ENCODE measurements at regions not wholly inside any gene's neighbourhood (a gene's known extent, or its start where the extent isn't known, plus 50 kb on each side); places are given as distances from the start of the nearest gene placed in this dataset.

DNA sequence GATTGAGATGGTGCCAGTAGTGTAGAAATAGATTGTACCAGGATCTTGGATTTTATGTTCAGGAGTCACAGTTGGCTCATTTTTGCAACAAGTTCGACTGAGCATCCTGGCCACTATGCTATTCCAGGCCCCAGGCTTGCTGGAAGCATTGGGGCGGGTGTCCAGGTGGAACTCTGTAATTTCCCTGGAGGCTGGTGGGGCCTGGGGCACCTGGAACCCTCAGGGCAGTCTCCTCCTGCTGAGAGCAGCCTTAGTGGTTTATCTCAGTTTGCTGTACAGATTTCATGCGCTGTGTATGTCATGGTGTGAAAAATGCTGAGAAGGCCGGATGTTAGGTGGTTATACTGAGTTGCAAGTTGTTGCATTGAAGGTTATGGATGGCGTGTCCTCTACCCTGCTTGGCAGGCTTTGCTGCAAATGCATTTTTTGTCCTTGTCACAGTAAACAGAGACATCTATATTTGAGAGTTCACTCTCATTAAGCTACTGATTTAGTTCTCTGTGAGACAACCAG lies 135.1 kb upstream of the MYLIP start:
- no peak for DNase-seq

DNA sequence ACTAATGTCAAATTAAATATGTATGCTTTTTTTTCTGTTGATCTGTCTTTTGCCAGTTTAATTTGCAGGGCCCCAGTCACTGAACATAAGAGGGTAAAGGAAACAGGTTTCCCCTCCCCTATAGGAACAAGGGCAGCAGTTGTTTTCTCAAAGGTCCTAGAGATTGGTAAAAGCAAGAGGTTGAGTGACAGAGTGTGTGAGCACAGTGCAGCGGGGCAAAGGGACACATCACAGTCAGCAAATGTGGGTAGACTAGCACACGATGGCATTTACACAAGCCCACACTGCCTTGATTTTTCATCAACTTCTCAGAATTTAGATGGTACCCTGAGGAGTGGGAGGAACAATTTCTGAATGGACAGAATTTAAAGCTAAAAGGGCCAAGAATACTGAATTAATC lies 138.7 kb upstream of the MYLIP start:
- DNase-seq: no peak

DNA sequence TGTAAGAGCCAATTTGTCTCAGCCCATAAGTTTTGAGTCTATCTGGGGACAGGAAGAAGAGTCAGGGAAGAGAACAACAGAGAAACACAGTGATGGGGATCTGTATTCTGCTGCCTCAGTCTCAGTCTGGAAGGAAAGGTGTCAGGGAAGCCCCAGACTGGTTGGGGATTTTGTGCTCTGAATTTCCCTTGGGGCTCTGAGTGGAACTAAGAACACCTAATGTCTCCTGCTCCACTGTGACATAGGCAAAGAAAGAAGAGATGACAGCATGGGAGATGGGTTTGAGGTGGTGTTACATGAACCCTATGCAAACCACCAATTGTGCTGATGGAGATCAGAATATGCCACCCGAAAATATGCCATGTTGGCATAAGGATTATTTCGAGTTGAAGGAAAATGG lies 139.5 kb upstream of the MYLIP start:
- no peak for DNase-seq

GRCh38 chr6:15987569-15987968 lies 141.3 kb upstream of the MYLIP start:
- no peak for DNase-seq

DNA sequence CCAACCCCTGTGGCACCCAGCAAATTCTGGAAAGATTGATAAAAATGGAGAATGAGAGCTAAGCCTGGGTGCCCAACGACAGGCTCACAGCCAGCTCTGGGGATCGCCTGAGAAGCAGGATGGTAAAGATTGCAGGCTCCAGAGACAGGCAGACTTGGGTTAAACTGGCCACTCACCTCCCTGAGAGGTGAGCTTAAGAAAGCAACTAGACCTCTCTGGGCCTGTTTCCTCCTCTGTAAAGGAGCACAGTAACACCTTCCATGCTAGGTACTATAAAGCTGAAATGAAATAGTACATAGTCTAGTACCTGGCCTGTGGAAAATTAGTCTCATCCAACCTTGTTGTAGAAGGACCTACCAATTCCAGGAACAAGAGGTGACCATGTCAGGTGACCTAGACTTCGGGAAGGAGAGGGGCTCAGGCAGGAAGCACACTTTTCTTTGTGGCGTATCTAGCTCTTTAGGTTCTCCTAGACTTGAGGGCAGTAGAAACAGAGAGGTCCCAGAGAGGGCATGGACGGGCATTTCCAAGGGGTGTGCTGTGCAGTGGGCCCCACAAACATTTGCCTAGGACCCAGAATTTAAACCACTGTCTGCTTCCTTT lies 142.8 kb upstream of the MYLIP start:
- DNase-seq: no peak

GRCh38 chr6:15985379-15985959 lies 143.4 kb upstream of the MYLIP start:
- DNase-seq: no peak

DNA sequence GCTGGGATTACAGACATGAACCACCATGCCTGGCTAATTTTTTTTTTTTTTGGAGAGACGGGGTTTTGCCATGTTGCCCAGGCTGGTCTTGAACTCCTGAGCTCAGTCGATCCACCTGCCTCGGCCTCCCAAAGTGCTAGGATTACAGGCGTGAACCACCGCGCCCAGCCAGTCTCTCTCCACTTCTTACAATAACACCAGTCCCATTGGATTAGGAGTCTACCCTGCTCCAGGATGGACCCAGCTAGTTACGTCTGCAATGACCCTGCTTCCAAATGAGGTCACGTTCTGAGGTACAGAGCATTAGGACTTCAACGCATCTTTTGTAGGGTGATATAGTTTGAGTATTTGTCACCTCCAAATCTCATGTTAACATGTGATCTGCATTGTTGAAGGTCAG lies 146.9 kb upstream of the MYLIP start:
- DNase-seq: no peak

GRCh38 chr6:15980801-15981200 lies 148.1 kb upstream of the MYLIP start:
- DNase-seq: no peak

GRCh38 chr6:15978426-15978825 lies 150.5 kb upstream of the MYLIP start:
- no peak for DNase-seq

DNA sequence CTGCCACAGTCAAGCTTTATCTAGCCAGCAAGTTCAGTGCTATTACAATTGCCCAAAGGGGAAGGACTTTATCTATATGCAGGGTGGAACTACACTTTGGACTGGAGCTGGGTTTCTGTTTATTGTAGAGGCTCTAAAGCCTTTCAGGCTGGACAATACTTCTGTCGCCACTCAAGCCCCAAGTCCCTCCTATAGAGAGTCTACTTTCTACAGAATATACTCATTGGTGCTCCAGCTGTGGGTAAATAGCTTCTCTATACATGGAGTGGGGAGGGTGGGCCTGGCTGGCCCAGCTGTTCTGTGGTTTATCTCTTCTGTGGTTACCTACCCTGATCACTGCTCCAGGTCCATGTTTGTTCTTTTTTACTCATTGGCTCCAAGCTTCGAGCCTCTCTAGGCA lies 151.8 kb upstream of the MYLIP start:
- no peak for DNase-seq

DNA sequence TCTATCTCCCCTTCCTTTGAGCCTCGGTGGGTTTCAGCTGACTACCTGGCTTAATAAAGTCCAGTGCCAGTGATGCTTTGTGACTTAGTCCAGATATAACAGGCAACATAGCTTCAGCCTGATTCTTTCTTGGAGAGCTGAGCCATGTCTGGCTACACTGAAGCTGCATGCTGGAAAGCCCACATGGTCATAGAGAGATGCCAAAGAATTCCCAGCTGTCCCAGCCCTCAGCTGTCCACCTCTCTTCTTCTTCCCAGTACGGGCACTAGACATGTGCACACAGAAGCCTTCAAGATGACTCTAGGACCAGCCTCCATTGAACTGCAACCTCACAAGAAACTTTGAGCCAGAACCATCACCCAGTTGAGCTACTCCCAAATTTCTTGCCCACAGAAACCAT lies 154.1 kb upstream of the MYLIP start:
- DNase-seq: no peak

DNA sequence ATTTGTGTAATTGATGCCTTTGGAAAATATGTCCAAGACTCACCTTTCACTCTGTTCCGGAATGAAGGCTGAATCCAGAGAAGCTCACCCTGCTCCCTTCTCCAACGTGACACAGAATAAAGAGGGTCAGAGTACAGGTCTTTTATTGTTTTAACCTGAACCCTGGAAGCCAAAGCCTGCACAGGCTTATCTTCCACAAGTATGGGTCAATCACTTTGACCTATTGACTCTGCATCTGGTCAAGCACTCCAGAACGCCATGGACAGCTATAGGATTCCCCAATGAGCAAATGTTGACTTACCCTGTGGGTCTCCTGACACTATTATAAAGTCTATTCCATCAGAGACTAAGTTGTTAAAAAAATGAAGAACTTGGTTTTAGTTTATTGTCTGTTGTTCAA lies 158.4 kb upstream of the MYLIP start:
- DNase-seq: no peak

GRCh38 chr6:15969236-15969778 lies 159.6 kb upstream of the MYLIP start:
- DNase-seq: no peak

DNA sequence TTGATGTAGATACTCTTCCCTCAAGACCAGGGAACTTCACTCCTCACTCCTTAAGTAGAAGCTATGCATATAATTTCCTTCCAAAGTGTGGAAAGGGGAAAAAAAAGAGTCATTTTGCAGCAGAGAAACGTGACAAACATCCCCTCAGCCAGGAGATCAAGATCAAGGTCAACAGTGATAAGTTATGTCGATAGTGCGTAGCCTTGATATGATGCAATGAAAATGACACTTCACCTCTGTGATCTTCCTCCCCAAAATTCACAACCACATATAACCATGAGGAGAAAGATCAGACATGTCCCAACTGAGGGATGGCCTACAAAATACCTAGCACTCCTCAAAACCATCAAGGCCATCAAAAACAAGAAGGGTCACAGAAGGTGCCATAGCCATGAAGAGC lies 160.4 kb upstream of the MYLIP start:
- no peak for DNase-seq

GRCh38 chr6:15966000-15966520 lies 162.8 kb upstream of the MYLIP start:
- DNase-seq: no peak

DNA sequence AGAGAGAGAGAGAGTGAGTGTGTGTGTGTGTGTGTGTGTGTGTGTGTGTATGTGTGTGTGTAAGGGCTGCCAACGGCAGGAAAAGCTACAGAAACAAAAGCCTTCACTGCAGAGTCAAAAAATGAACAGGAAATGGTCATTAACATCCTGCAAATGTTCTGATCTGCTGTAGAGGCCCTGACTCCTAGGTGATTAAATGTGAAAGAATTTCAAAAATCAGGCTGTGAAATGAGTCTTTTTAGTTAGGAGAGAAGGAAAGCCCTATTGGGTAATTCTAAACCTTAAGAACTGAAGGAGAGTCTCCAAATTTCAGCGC lies 166.5 kb upstream of the MYLIP start:
- DNase-seq: no peak

- DNase-seq: no peak
Measured at GRCh38 chr6:15961635-15962448, 167.0 kb upstream of the MYLIP start.

DNA sequence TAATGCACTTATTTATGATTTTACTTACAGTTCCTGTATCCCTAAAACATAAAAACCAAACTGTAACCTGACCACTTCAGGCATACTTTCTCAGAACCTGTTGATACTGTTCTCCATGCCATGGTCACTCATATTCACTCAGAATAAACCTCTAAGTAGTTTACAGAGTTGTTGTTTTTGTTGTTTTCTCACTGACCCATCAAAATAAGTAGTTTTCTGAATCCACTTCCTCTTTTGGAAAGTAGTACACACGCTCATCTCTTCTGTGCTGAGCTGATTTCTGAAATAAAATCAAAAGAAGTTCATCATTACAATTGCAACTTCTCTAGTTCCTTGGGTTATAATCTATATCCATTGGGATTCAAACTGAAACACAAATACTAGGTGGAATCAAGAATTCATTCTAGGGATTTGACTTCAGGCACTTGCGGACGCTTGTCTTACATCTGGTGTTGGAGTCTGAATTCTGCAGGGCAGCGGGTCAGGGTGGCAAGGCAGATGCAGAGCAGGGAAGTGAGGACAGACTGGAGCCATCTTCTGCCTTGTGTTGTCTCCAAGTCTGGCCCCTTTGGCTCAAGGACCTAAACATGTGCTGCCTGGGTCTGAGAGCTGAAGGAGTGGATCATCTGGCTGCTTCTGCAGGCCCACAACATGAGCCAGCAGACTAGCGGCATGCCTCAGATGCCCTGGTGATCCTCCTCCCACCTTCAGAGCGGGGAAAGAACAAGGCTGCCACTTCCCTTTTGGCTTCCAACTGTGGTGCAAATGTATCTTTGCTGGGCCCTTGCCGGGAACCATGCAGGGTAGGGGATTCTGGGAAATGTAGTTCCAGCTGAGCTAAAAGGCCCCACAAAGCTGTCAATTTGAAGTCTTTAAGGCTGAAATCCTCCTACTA lies 167.9 kb upstream of the MYLIP start:
- DNase-seq: no peak

GRCh38 chr6:15957655-15958169 lies 171.2 kb upstream of the MYLIP start:
- DNase-seq: no peak

DNA sequence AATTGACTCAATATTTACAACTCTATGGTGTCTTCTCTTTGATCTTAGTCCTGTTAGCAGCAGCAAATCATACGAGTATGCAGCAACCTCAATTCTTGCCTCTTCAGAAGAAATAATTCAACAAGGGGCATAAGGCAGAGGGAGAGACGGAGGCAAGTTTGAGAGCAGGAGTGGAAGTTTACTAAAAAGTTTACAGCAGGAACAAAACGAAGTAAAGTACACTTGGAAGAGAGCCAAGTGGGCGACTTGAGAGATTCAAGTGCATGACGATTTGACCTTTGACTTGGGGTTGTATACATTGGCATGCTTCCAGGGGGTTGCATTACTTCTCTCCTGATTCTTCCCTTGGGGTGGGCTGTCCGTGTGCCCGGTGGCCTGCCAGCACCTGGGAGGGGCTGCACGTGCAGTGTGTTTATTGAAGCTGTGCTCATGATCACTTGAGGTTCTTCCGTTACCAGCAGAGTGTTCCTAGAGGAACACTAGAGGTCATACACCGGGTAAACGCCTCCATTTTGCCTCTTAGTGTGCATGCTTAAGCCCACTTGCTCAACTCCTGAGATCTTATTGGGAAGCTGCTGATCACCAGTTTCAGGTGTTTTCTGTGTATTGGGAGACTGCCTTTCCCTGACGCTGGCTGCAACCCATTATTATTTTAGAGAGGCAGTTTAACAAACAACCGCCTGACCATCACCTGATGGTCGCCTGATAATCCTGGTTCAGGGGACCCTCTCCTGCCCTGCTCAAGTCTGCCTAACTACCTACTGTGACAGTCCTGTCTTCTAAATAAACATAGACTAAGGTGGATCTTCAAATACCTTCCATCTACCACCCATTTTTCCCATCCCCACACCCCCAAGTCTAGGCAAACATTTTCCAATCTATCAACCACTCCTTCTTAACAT lies 172.4 kb upstream of the MYLIP start:
- no peak for DNase-seq

- no peak for DNase-seq
Measured at GRCh38 chr6:15955484-15955883, 173.4 kb upstream of the MYLIP start.
